Neural progenitor cell (in vitro differentiated cells): ENCODE measurements at regions not wholly inside any gene's neighbourhood (a gene's known extent, or its start where the extent isn't known, plus 50 kb on each side); places are given as distances from the start of the nearest gene placed in this dataset.

Experiments used
- DNase-seq: peaks from one replicate; pipeline ENCODE4 v3.0.0-alpha.2; 2016; ENCODE audit warnings: low spot score
- H2AFZ ChIP-seq: fragments of 200-600 bp; sonication (generic); replicated peaks from 2 replicates; pipeline ENCODE4 v1.6.1; 2016; ENCODE audit warnings: antibody characterized with exemption
- H3F3A ChIP-seq: fragments of 200-600 bp; sonication (generic); 2 replicates; pipeline ENCODE4 v1.6.1; 2016; ENCODE audit warnings: antibody characterized with exemption, low read depth
- H3K27ac ChIP-seq: fragments of 200-600 bp; sonication (generic); 2 replicates; pipeline ENCODE4 v1.5.1; 2016; ENCODE audit warnings: mild to moderate bottlenecking
- H3K27me3 ChIP-seq: fragments of 200-600 bp; sonication (generic); 2 replicates; pipeline ENCODE4 v1.6.1; 2016; ENCODE audit warnings: mild to moderate bottlenecking, moderate library complexity
- H3K36me3 ChIP-seq: fragments of 200-600 bp; sonication (generic); 2 replicates; pipeline ENCODE4 v1.5.1; 2016
- H3K4me1 ChIP-seq: fragments of 200-600 bp; sonication (generic); 2 replicates; pipeline ENCODE4 v1.6.1; 2016; ENCODE audit warnings: mixed run types
- H3K4me2 ChIP-seq: fragments of 200-600 bp; sonication (generic); 2 replicates; pipeline ENCODE4 v1.6.1; 2016
- H3K4me3 ChIP-seq: fragments of 200-600 bp; sonication (generic); 2 replicates; pipeline ENCODE4 v1.5.1; 2016
- H3K79me2 ChIP-seq: fragments of 200-600 bp; sonication (generic); 2 replicates; pipeline ENCODE4 v1.6.1; 2016; ENCODE audit warnings: low read depth
- H3K9ac ChIP-seq: fragments of 200-600 bp; sonication (generic); 2 replicates; pipeline ENCODE4 v1.6.1; 2016
- H3K9me3 ChIP-seq: fragments of 200-600 bp; sonication (generic); 2 replicates; pipeline ENCODE4 v1.5.1; 2016; ENCODE audit warnings: low read depth
- H4K20me1 ChIP-seq: fragments of 200-600 bp; sonication (generic); 2 replicates; pipeline ENCODE4 v1.6.1; 2016; ENCODE audit warnings: low read depth
- H3K27ac Mint-ChIP-seq: 3 replicates; pipeline ENCODE4 v1.8.0; 2021; ENCODE audit warnings: mixed read lengths
- H3K27me3 Mint-ChIP-seq: 2 replicates; pipeline ENCODE4 v1.8.0; 2022; ENCODE audit warnings: low read depth, mild to moderate bottlenecking, inconsistent platforms, moderate library complexity, mixed read lengths; ENCODE audit not compliant: insufficient read depth
- H3K36me3 Mint-ChIP-seq: 3 replicates; pipeline ENCODE4 v1.8.0; 2021; ENCODE audit warnings: mixed read lengths
- H3K4me1 Mint-ChIP-seq: 3 replicates; pipeline ENCODE4 v1.8.0; 2021; ENCODE audit warnings: mixed read lengths
- H3K4me3 Mint-ChIP-seq: 3 replicates; pipeline ENCODE4 v1.8.0; 2021; ENCODE audit warnings: mild to moderate bottlenecking, moderate library complexity, mixed read lengths
- H3K9me3 Mint-ChIP-seq: 3 replicates; pipeline ENCODE4 v1.8.0; 2020; ENCODE audit warnings: mixed read lengths
- CTCF ChIP-seq: fragments of 200-600 bp; sonication (generic); IDR thresholded peaks from 2 replicates; pipeline ENCODE4 v1.5.1; 2017; ENCODE audit warnings: antibody characterized with exemption, mild to moderate bottlenecking
- EZH2 ChIP-seq: fragments of 200-600 bp; sonication (generic); IDR thresholded peaks from 2 replicates; pipeline ENCODE4 v1.6.1; 2017; ENCODE audit warnings: antibody characterized with exemption, mild to moderate bottlenecking, moderate library complexity
- EZH2phosphoT487 ChIP-seq: fragments of 200-600 bp; sonication (generic); IDR thresholded peaks from 2 replicates; pipeline ENCODE4 v1.6.1; 2017; ENCODE audit warnings: antibody characterized with exemption

GRCh38 chr12:90207799-90208198 is 499.2 kb upstream of the ATP2B1 start:
- no peak overlapping the region for H3K27ac ChIP-seq
- H3K79me2 ChIP-seq, result no peaks in the 10 kb centered on the region
- H3K36me3 ChIP-seq, result no peaks in the 10 kb centered on the region
- H3K4me2 ChIP-seq, result no peak overlapping the region
- Mint-ChIP-seq H3K27ac (no peak overlapping the region), H3K36me3 (peaks cover 4% of the 10 kb centered on the region), H3K9me3 (peaks cover 27% of the 10 kb centered on the region), H3K4me1 (no peaks in the 10 kb centered on the region), H3K4me3 (no peak overlapping the region), H3K27me3 (no peaks in the 10 kb centered on the region)
- no peak overlapping the region for H2AFZ ChIP-seq
- H3K9ac ChIP-seq, result no peak overlapping the region
- no peak overlapping the region for H3K4me3 ChIP-seq
- no peak for DNase-seq
- no peaks in the 10 kb centered on the region for H3K9me3 ChIP-seq
- TF ChIP-seq EZH2 (no peak), CTCF (no peak), EZH2phosphoT487 (no peak)
- no peaks in the 10 kb centered on the region for H4K20me1 ChIP-seq
- no peaks in the 10 kb centered on the region for H3K4me1 ChIP-seq
- H3F3A ChIP-seq, result no peaks in the 10 kb centered on the region
- H3K27me3 ChIP-seq, result no peaks in the 10 kb centered on the region

- H2AFZ ChIP-seq, result no peak overlapping the region
- H3K27ac ChIP-seq, result no peak overlapping the region
- H3K4me1 ChIP-seq, result no peaks in the 10 kb centered on the region
- H3F3A ChIP-seq, result no peaks in the 10 kb centered on the region
- peaks cover 25% of the 10 kb centered on the region for H3K9me3 Mint-ChIP-seq
- no peaks in the 10 kb centered on the region for H3K27me3 ChIP-seq
- H3K79me2 ChIP-seq, result no peaks in the 10 kb centered on the region
- no peaks in the 10 kb centered on the region for H3K9me3 ChIP-seq
- TF ChIP-seq EZH2phosphoT487 (no peak), EZH2 (no peak)
- no peak for DNase-seq
- no peak overlapping the region for H3K4me3 Mint-ChIP-seq
- no peak overlapping the region for H3K9ac ChIP-seq
- H3K4me1 Mint-ChIP-seq, result no peaks in the 10 kb centered on the region
- no peaks in the 10 kb centered on the region for H3K36me3 ChIP-seq
- H3K4me2 ChIP-seq, result no peak overlapping the region
- no peaks in the 10 kb centered on the region for H4K20me1 ChIP-seq
- H3K4me3 ChIP-seq, result no peak overlapping the region
- H3K27me3 Mint-ChIP-seq, result no peaks in the 10 kb centered on the region
- no peak overlapping the region for H3K27ac Mint-ChIP-seq
- peaks cover 4% of the 10 kb centered on the region for H3K36me3 Mint-ChIP-seq
Observed at GRCh38 chr12:90205165-90205564, 496.5 kb upstream of the ATP2B1 start.

GRCh38 chr12:90203556-90203955 is 494.9 kb upstream of the ATP2B1 start:
- Histone ChIP-seq H3F3A (no peaks in the 10 kb centered on the region), H3K9me3 (no peaks in the 10 kb centered on the region), H4K20me1 (no peaks in the 10 kb centered on the region), H2AFZ (no peak overlapping the region), H3K9ac (no peak overlapping the region), H3K27me3 (no peaks in the 10 kb centered on the region), H3K4me3 (no peak overlapping the region), H3K36me3 (no peaks in the 10 kb centered on the region), H3K4me2 (no peak overlapping the region), H3K4me1 (peaks cover 6% of the 10 kb centered on the region), H3K27ac (no peak overlapping the region), H3K79me2 (no peaks in the 10 kb centered on the region)
- Mint-ChIP-seq H3K4me3 (no peak overlapping the region), H3K27me3 (no peaks in the 10 kb centered on the region), H3K27ac (no peak overlapping the region), H3K36me3 (peaks cover 2% of the 10 kb centered on the region), H3K9me3 (peaks cover 12% of the 10 kb centered on the region), H3K4me1 (peaks cover 12% of the 10 kb centered on the region)
- no peak for DNase-seq
- TF ChIP-seq EZH2 (no peak), EZH2phosphoT487 (no peak), CTCF (no peak)

GRCh38 chr12:90199006-90199405 is 490.4 kb upstream of the ATP2B1 start:
- Histone ChIP-seq H3K9me3 (no peaks in the 10 kb centered on the region), H4K20me1 (no peaks in the 10 kb centered on the region), H3K4me2 (no peak overlapping the region), H3K36me3 (no peaks in the 10 kb centered on the region), H3K27me3 (no peaks in the 10 kb centered on the region), H2AFZ (peak overlapping the region; percentile 74), H3K79me2 (no peaks in the 10 kb centered on the region), H3K4me1 (peaks cover 6% of the 10 kb centered on the region), H3F3A (no peaks in the 10 kb centered on the region), H3K4me3 (no peak overlapping the region), H3K27ac (no peak overlapping the region), H3K9ac (no peak overlapping the region)
- no peaks in the 10 kb centered on the region for H3K36me3 Mint-ChIP-seq
- no peak overlapping the region for H3K4me3 Mint-ChIP-seq
- TF ChIP-seq EZH2, result no peak
- TF ChIP-seq CTCF, result no peak
- no peak for TF ChIP-seq EZH2phosphoT487
- DNase-seq, result no peak
- peak overlapping the region; percentile 32 for H3K27ac Mint-ChIP-seq
- peaks cover 4% of the 10 kb centered on the region for H3K9me3 Mint-ChIP-seq
- H3K27me3 Mint-ChIP-seq, result no peaks in the 10 kb centered on the region
- peaks cover 12% of the 10 kb centered on the region for H3K4me1 Mint-ChIP-seq
